Gastrocnemius medialis (tissue), 4 donors: ENCODE measurements at regions not wholly inside any gene's neighbourhood (a gene's known extent, or its start where the extent isn't known, plus 50 kb on each side); places are given as distances from the start of the nearest gene placed in this dataset.

Experiments
- POLR2A ChIP-seq, 2 donors: fragments of 450-650 bp; IDR thresholded peaks; one replicate each; pipeline ENCODE4 v1.6.1; 2017; ENCODE audit warnings: antibody characterized with exemption in 2 of 2, mild to moderate bottlenecking in 2 of 2, moderate library complexity in 2 of 2
- TF ChIP-seq, protein P1 (sequence below), 5 experiments: fragments of 450-650 bp in 3 of 5; fragments of 200-600 bp in 2 of 5; sonication (generic) in 2 of 5; IDR thresholded peaks in 4 of 5; conservative IDR thresholded peaks in 1 of 5; 1 replicate in 4 of 5; 2 replicates in 1 of 5; pipeline ENCODE4 v1.5.1; 2016 to 2019; ENCODE audit warnings: antibody characterized with exemption in 5 of 5, mild to moderate bottlenecking in 3 of 5, moderate library complexity in 3 of 5

DNA sequence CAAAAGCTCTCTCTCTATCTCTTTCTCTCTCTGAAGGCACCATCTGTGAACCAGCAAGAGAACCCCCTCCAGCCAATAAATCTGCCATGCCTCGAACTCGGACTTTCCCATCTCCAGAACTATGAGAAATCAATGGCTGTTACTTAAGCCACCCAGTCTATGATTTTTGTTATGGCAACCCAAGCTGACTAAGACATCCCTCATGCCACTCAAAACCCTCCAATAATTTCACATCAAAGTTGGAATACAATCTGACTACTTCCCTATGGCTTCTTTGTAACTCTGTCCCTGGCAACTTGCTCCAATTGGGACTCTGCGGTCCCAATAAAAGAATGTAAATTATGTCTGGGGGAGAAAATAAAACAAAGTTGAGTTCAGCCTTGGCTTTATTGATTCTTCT lies 265.7 kb downstream of the SHOX start:
- TF ChIP-seq, protein P1, sequence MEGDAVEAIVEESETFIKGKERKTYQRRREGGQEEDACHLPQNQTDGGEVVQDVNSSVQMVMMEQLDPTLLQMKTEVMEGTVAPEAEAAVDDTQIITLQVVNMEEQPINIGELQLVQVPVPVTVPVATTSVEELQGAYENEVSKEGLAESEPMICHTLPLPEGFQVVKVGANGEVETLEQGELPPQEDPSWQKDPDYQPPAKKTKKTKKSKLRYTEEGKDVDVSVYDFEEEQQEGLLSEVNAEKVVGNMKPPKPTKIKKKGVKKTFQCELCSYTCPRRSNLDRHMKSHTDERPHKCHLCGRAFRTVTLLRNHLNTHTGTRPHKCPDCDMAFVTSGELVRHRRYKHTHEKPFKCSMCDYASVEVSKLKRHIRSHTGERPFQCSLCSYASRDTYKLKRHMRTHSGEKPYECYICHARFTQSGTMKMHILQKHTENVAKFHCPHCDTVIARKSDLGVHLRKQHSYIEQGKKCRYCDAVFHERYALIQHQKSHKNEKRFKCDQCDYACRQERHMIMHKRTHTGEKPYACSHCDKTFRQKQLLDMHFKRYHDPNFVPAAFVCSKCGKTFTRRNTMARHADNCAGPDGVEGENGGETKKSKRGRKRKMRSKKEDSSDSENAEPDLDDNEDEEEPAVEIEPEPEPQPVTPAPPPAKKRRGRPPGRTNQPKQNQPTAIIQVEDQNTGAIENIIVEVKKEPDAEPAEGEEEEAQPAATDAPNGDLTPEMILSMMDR (IDR thresholded peaks at IDR 0.05 in 4 of 5, conservative IDR thresholded peaks at IDR 0.05 in 1 of 5), result no peak
- no peak for TF ChIP-seq POLR2A (IDR thresholded peaks at IDR 0.05)
